ENCODE measurements at regions not wholly inside any gene's neighbourhood (a gene's known extent, or its start where the extent isn't known, plus 50 kb on each side); places are given as distances from the start of the nearest gene placed in this dataset.

- H3K4me3 ChIP-seq (ENCODE audit: low read length) = no peak overlapping the region
- TF ChIP-seq CTCF (conservative IDR thresholded peaks at IDR 0.05; ENCODE audit: low read length) = no peak
- DNase-seq (ENCODE audit: low read depth) = no peak
Observed at GRCh38 chr5:4384649-4385048, 755.5 kb upstream of the ADAMTS16 start.

GRCh38 chr5:4386152-4386551 lies 754.0 kb upstream of the ADAMTS16 start:
- no peak for TF ChIP-seq CTCF (conservative IDR thresholded peaks at IDR 0.05; ENCODE audit: low read length)
- H3K4me3 ChIP-seq (ENCODE audit: low read length) = no peak overlapping the region
- no peak for DNase-seq (ENCODE audit: low read depth)

- no peak overlapping the region for H3K4me3 ChIP-seq (ENCODE audit: low read length)
- no peak for TF ChIP-seq CTCF (conservative IDR thresholded peaks at IDR 0.05; ENCODE audit: low read length)
- DNase-seq (ENCODE audit: low read depth) = peak; percentile 0
Observed at GRCh38 chr5:4387290-4387689, 752.8 kb upstream of the ADAMTS16 start.

GRCh38 chr5:4395752-4396151 lies 744.4 kb upstream of the ADAMTS16 start:
- H3K4me3 ChIP-seq (ENCODE audit: low read length) = no peak overlapping the region
- DNase-seq (ENCODE audit: low read depth) = no peak
- no peak for TF ChIP-seq CTCF (conservative IDR thresholded peaks at IDR 0.05; ENCODE audit: low read length)

GRCh38 chr5:4405614-4406219 lies 734.4 kb upstream of the ADAMTS16 start:
- no peak for DNase-seq (ENCODE audit: low read depth)

GRCh38 chr5:4410151-4410550 lies 730.0 kb upstream of the ADAMTS16 start:
- no peak overlapping the region for H3K4me3 ChIP-seq (ENCODE audit: low read length)
- no peak for DNase-seq (ENCODE audit: low read depth)
- TF ChIP-seq CTCF (conservative IDR thresholded peaks at IDR 0.05; ENCODE audit: low read length) = no peak

More at GRCh38 chr5:4405614-4406219, 734.4 kb upstream of the ADAMTS16 start:
- H3K4me3 ChIP-seq (ENCODE audit: low read length) = no peak overlapping the region
- TF ChIP-seq CTCF (conservative IDR thresholded peaks at IDR 0.05; ENCODE audit: low read length) = no peak

- TF ChIP-seq CTCF (conservative IDR thresholded peaks at IDR 0.05; ENCODE audit: low read length) = no peak
- no peak for DNase-seq (ENCODE audit: low read depth)
- H3K4me3 ChIP-seq (ENCODE audit: low read length) = no peak overlapping the region
Observed at GRCh38 chr5:4411664-4412063, 728.5 kb upstream of the ADAMTS16 start.

Measured in AG10803 (cell line).